ENCODE measurements at regions not wholly inside any gene's neighbourhood (a gene's known extent, or its start where the extent isn't known, plus 50 kb on each side); places are given as distances from the start of the nearest gene placed in this dataset.

GRCh38 chr16:51440131-51440889 is 289.2 kb upstream of the SALL1 start:
- no peak overlapping the region for H3K4me3 Mint-ChIP-seq
- POLR2A ChIA-PET, result no interaction called here
- no peaks in the 10 kb centered on the region for H3K36me3 Mint-ChIP-seq (ENCODE audit: low read depth)
- ATAC-seq (ENCODE audit: poor library complexity) (no peak), DNase-seq (no peak)
- peaks cover 38% of the 10 kb centered on the region for H3K27me3 Mint-ChIP-seq
- Histone ChIP-seq H3K27me3 (ENCODE audit: control insufficient read depth in 1 of 2, insufficient read depth in 2 of 2, low read length in 2 of 2) (peaks cover 0 to 7% of the 10 kb centered on the region in 2 experiments), H3K36me3 (ENCODE audit: insufficient read depth, low read length) (no peaks in the 10 kb centered on the region), H3K27ac (ENCODE audit: low read depth in 1 of 2, low read length in 2 of 2) (no peak overlapping the region), H3K4me3 (ENCODE audit: low read length) (no peak overlapping the region), H3K9me3 (ENCODE audit: control insufficient read depth in 1 of 2, insufficient read depth in 1 of 2, low read length in 2 of 2) (peaks cover 0 to 12% of the 10 kb centered on the region in 2 experiments), H3K4me1 (ENCODE audit: insufficient read depth, low read length) (no peaks in the 10 kb centered on the region)
- TF ChIP-seq, protein P1, sequence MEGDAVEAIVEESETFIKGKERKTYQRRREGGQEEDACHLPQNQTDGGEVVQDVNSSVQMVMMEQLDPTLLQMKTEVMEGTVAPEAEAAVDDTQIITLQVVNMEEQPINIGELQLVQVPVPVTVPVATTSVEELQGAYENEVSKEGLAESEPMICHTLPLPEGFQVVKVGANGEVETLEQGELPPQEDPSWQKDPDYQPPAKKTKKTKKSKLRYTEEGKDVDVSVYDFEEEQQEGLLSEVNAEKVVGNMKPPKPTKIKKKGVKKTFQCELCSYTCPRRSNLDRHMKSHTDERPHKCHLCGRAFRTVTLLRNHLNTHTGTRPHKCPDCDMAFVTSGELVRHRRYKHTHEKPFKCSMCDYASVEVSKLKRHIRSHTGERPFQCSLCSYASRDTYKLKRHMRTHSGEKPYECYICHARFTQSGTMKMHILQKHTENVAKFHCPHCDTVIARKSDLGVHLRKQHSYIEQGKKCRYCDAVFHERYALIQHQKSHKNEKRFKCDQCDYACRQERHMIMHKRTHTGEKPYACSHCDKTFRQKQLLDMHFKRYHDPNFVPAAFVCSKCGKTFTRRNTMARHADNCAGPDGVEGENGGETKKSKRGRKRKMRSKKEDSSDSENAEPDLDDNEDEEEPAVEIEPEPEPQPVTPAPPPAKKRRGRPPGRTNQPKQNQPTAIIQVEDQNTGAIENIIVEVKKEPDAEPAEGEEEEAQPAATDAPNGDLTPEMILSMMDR (IDR thresholded peaks at IDR 0.05), result no peak
- intact Hi-C loops (cut with DNase I, micrococcal nuclease), result no loop called here
- no peak overlapping the region for H3K27ac Mint-ChIP-seq
- CTCF ChIA-PET, result no interaction called here
- peaks cover 7% of the 10 kb centered on the region for H3K9me3 Mint-ChIP-seq
- H3K4me1 Mint-ChIP-seq (ENCODE audit: low read depth), result no peaks in the 10 kb centered on the region

GRCh38 chr16:51439271-51439670 is 288.2 kb upstream of the SALL1 start:
- no peak overlapping the region for H3K27ac ChIP-seq (ENCODE audit: low read depth in 1 of 2, low read length in 2 of 2)
- TF ChIP-seq, protein P1 (IDR thresholded peaks at IDR 0.05), result no peak
- no peaks in the 10 kb centered on the region for H3K36me3 ChIP-seq (ENCODE audit: insufficient read depth, low read length)
- Mint-ChIP-seq H3K4me3 (no peak overlapping the region), H3K27me3 (peaks cover 38% of the 10 kb centered on the region), H3K27ac (no peak overlapping the region), H3K9me3 (peaks cover 7% of the 10 kb centered on the region), H3K4me1 (ENCODE audit: low read depth) (no peaks in the 10 kb centered on the region), H3K36me3 (ENCODE audit: low read depth) (no peaks in the 10 kb centered on the region)
- ATAC-seq (ENCODE audit: poor library complexity) (no peak), DNase-seq (no peak)
- H3K9me3 ChIP-seq (ENCODE audit: control insufficient read depth in 1 of 2, insufficient read depth in 1 of 2, low read length in 2 of 2), result peaks cover 0 to 9% of the 10 kb centered on the region in 2 experiments
- no peak overlapping the region for H3K4me3 ChIP-seq (ENCODE audit: low read length)
- ChIA-PET POLR2A (no interaction called here), CTCF (no interaction called here)
- intact Hi-C loops (cut with DNase I, micrococcal nuclease), result no loop called here
- H3K4me1 ChIP-seq (ENCODE audit: insufficient read depth, low read length), result no peaks in the 10 kb centered on the region
- peaks cover 0 to 7% of the 10 kb centered on the region in 2 experiments for H3K27me3 ChIP-seq (ENCODE audit: control insufficient read depth in 1 of 2, insufficient read depth in 2 of 2, low read length in 2 of 2)

GRCh38 chr16:51436742-51437141 is 285.7 kb upstream of the SALL1 start:
- ChIA-PET POLR2A (no interaction called here), CTCF (no interaction called here)
- intact Hi-C loops (cut with DNase I, micrococcal nuclease), result no loop called here
- Mint-ChIP-seq H3K9me3 (peaks cover 4% of the 10 kb centered on the region), H3K27me3 (peaks cover 29% of the 10 kb centered on the region), H3K27ac (no peak overlapping the region), H3K4me3 (no peak overlapping the region), H3K36me3 (ENCODE audit: low read depth) (no peaks in the 10 kb centered on the region), H3K4me1 (ENCODE audit: low read depth) (no peaks in the 10 kb centered on the region)
- Histone ChIP-seq H3K4me3 (ENCODE audit: low read length) (no peak overlapping the region), H3K36me3 (ENCODE audit: insufficient read depth, low read length) (no peaks in the 10 kb centered on the region), H3K27me3 (ENCODE audit: control insufficient read depth in 1 of 2, insufficient read depth in 2 of 2, low read length in 2 of 2) (peaks cover 0 to 7% of the 10 kb centered on the region in 2 experiments), H3K4me1 (ENCODE audit: insufficient read depth, low read length) (no peaks in the 10 kb centered on the region), H3K27ac (ENCODE audit: low read depth in 1 of 2, low read length in 2 of 2) (no peak overlapping the region), H3K9me3 (ENCODE audit: control insufficient read depth in 1 of 2, insufficient read depth in 1 of 2, low read length in 2 of 2) (peaks cover 0 to 12% of the 10 kb centered on the region in 2 experiments)
- TF ChIP-seq, protein P1 (IDR thresholded peaks at IDR 0.05), result no peak
- ATAC-seq (ENCODE audit: poor library complexity) (no peak), DNase-seq (no peak)
